ENCODE measurements at regions not wholly inside any gene's neighbourhood (a gene's known extent, or its start where the extent isn't known, plus 50 kb on each side); places are given as distances from the start of the nearest gene placed in this dataset.

- no peak overlapping the region for H2AFZ ChIP-seq
- H3K4me2 ChIP-seq, result no peak overlapping the region
- no peak overlapping the region for H3K4me3 ChIP-seq
- no peak for TF ChIP-seq CTCF (IDR thresholded peaks at IDR 0.05; ENCODE audit: poor library complexity)
- no peak for TF ChIP-seq EZH2phosphoT487 (IDR thresholded peaks at IDR 0.05; ENCODE audit: low read depth, severe bottlenecking, unreplicated experiment)
- no peak for TF ChIP-seq EZH2 (IDR thresholded peaks at IDR 0.05; ENCODE audit: borderline replicate concordance)
- no peaks in the 10 kb centered on the region for H3K9me2 ChIP-seq (replicated peaks; ENCODE audit: insufficient read depth)
- H4K20me1 ChIP-seq (ENCODE audit: insufficient read depth, poor library complexity, severe bottlenecking), result no peaks in the 10 kb centered on the region
- no peaks in the 10 kb centered on the region for H3K27me3 ChIP-seq
- WGBS (ENCODE audit: low lambda C conversion rate, missing lambda C conversion rate), result 0% methylated on average over 2 of the region's 2 CpGs
- no peak overlapping the region for H3K27ac ChIP-seq
- DNase-seq (ENCODE audit: low spot score), result no peak
- H3K9me3 ChIP-seq (ENCODE audit: low read depth), result no peaks in the 10 kb centered on the region
- no peaks in the 10 kb centered on the region for H3K4me1 ChIP-seq (ENCODE audit: insufficient read depth)
- H3K36me3 ChIP-seq (replicated peaks; ENCODE audit: insufficient read depth, low read depth), result no peaks in the 10 kb centered on the region
- no peaks in the 10 kb centered on the region for H3K79me2 ChIP-seq
Measured at GRCh38 chr5:112112346-112112745, 306.7 kb downstream of the EPB41L4A start.

GRCh38 chr5:112109331-112110007, 309.6 kb downstream of the EPB41L4A start:
- Histone ChIP-seq H3K27ac (no peak overlapping the region), H3K36me3 (replicated peaks; ENCODE audit: insufficient read depth, low read depth) (no peaks in the 10 kb centered on the region), H3K79me2 (no peaks in the 10 kb centered on the region), H3K4me1 (ENCODE audit: insufficient read depth) (no peaks in the 10 kb centered on the region), H3K4me3 (no peak overlapping the region), H3K27me3 (no peaks in the 10 kb centered on the region), H2AFZ (no peak overlapping the region), H3K9me2 (replicated peaks; ENCODE audit: insufficient read depth) (no peaks in the 10 kb centered on the region), H4K20me1 (ENCODE audit: insufficient read depth, poor library complexity, severe bottlenecking) (no peaks in the 10 kb centered on the region), H3K9me3 (ENCODE audit: low read depth) (no peaks in the 10 kb centered on the region), H3K4me2 (no peak overlapping the region)
- no peak for TF ChIP-seq EZH2phosphoT487 (IDR thresholded peaks at IDR 0.05; ENCODE audit: low read depth, severe bottlenecking, unreplicated experiment)
- DNase-seq (ENCODE audit: low spot score), result peak; percentile 66
- WGBS (ENCODE audit: low lambda C conversion rate, missing lambda C conversion rate), result 37% methylated on average over 4 of the region's 4 CpGs

GRCh38 chr5:112106878-112107277, 312.2 kb downstream of the EPB41L4A start:
- Histone ChIP-seq H4K20me1 (ENCODE audit: insufficient read depth, poor library complexity, severe bottlenecking) (no peaks in the 10 kb centered on the region), H3K4me1 (ENCODE audit: insufficient read depth) (no peaks in the 10 kb centered on the region), H3K4me2 (no peak overlapping the region), H3K4me3 (no peak overlapping the region), H3K36me3 (replicated peaks; ENCODE audit: insufficient read depth, low read depth) (no peaks in the 10 kb centered on the region), H3K9me2 (replicated peaks; ENCODE audit: insufficient read depth) (no peaks in the 10 kb centered on the region), H3K79me2 (no peaks in the 10 kb centered on the region), H3K27me3 (no peaks in the 10 kb centered on the region), H3K27ac (no peak overlapping the region), H2AFZ (no peak overlapping the region), H3K9me3 (ENCODE audit: low read depth) (no peaks in the 10 kb centered on the region)
- no peak for DNase-seq (ENCODE audit: low spot score)
- 70% methylated on average over 2 of the region's 2 CpGs for WGBS (ENCODE audit: low lambda C conversion rate, missing lambda C conversion rate)
- no peak for TF ChIP-seq EZH2 (IDR thresholded peaks at IDR 0.05; ENCODE audit: borderline replicate concordance)
- TF ChIP-seq EZH2phosphoT487 (IDR thresholded peaks at IDR 0.05; ENCODE audit: low read depth, severe bottlenecking, unreplicated experiment), result no peak
- TF ChIP-seq CTCF (IDR thresholded peaks at IDR 0.05; ENCODE audit: poor library complexity), result no peak

- no peaks in the 10 kb centered on the region for H3K9me2 ChIP-seq (replicated peaks; ENCODE audit: insufficient read depth)
- no peak for TF ChIP-seq EZH2phosphoT487 (IDR thresholded peaks at IDR 0.05; ENCODE audit: low read depth, severe bottlenecking, unreplicated experiment)
- no peak for TF ChIP-seq CTCF (IDR thresholded peaks at IDR 0.05; ENCODE audit: poor library complexity)
- no peak for TF ChIP-seq EZH2 (IDR thresholded peaks at IDR 0.05; ENCODE audit: borderline replicate concordance)
- H3K79me2 ChIP-seq, result no peaks in the 10 kb centered on the region
- H3K36me3 ChIP-seq (replicated peaks; ENCODE audit: insufficient read depth, low read depth), result no peaks in the 10 kb centered on the region
- WGBS (ENCODE audit: low lambda C conversion rate, missing lambda C conversion rate), result 92% methylated on average over 6 of the region's 6 CpGs
- no peak overlapping the region for H3K4me2 ChIP-seq
- no peak for DNase-seq (ENCODE audit: low spot score)
- no peaks in the 10 kb centered on the region for H3K27me3 ChIP-seq
- H3K4me3 ChIP-seq, result no peak overlapping the region
- no peaks in the 10 kb centered on the region for H4K20me1 ChIP-seq (ENCODE audit: insufficient read depth, poor library complexity, severe bottlenecking)
- no peaks in the 10 kb centered on the region for H3K4me1 ChIP-seq (ENCODE audit: insufficient read depth)
- no peaks in the 10 kb centered on the region for H3K9me3 ChIP-seq (ENCODE audit: low read depth)
- no peak overlapping the region for H3K27ac ChIP-seq
- H2AFZ ChIP-seq, result no peak overlapping the region
Measured at GRCh38 chr5:112097768-112098167, 321.3 kb downstream of the EPB41L4A start.
